ENCODE measurements at regions not wholly inside any gene's neighbourhood (a gene's known extent, or its start where the extent isn't known, plus 50 kb on each side); places are given as distances from the start of the nearest gene placed in this dataset.

- H3K4me3 ChIP-seq (ENCODE audit: insufficient read depth, low read depth, low read length, poor library complexity, severe bottlenecking) = no peak overlapping the region
- DNase-seq = no peak
- no peaks in the 10 kb centered on the region for H3K4me1 ChIP-seq (ENCODE audit: control insufficient read depth, insufficient read depth, low read length, poor library complexity, severe bottlenecking)
- H3K36me3 ChIP-seq (ENCODE audit: control insufficient read depth, insufficient read depth, low read length) = no peaks in the 10 kb centered on the region
- no peak overlapping the region for H3K27ac ChIP-seq (ENCODE audit: insufficient read depth, low read length, poor library complexity, severe bottlenecking)
- H3K9me3 ChIP-seq (ENCODE audit: control insufficient read depth, low read length) = no peaks in the 10 kb centered on the region
- H3K27me3 ChIP-seq (replicated peaks; ENCODE audit: control insufficient read depth, insufficient read depth, low read length, poor library complexity, severe bottlenecking) = no peaks in the 10 kb centered on the region
Measured at GRCh38 chr2:33660416-33661123, 61.5 kb upstream of the FAM98A start.

DNA sequence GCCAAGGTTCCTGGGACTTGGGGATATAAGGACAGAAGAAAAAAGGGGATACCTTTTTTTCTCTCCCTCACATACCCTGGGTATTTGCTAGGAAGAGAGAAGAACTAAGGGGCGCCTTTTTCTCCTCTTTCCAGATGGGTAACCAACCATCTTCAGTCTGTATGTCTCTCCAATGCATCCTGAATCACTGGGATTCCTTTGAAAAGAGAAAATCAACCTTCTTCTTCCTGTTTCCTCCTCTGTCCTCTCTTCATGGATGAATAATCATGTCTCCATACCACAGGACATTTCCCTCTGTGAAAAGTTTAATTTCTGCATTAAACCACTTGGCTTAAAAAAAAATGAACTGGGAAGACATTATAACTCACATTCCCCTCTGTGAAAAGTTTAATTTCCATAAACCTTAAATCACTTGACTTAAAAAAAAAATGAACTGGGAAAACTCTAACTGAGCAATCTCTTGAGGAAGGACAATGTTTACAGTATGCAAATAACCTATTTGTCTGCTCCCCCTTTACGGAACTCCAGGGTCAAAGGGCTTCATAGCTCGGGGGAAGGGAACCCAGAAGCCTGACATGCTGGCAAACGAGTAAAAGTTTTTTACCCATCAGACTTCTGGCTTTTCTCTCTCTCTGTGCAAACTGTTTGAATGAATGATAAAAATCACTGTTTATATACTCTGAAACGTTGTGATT, 56.7 kb upstream of the FAM98A start:
- Histone ChIP-seq H3K9me3 (ENCODE audit: control insufficient read depth, low read length) (no peaks in the 10 kb centered on the region), H3K4me1 (ENCODE audit: control insufficient read depth, insufficient read depth, low read length, poor library complexity, severe bottlenecking) (no peaks in the 10 kb centered on the region), H3K4me3 (ENCODE audit: insufficient read depth, low read depth, low read length, poor library complexity, severe bottlenecking) (no peak overlapping the region), H3K36me3 (ENCODE audit: control insufficient read depth, insufficient read depth, low read length) (no peaks in the 10 kb centered on the region), H3K27ac (ENCODE audit: insufficient read depth, low read length, poor library complexity, severe bottlenecking) (no peak overlapping the region), H3K27me3 (replicated peaks; ENCODE audit: control insufficient read depth, insufficient read depth, low read length, poor library complexity, severe bottlenecking) (no peaks in the 10 kb centered on the region)
- no peak for DNase-seq

DNA sequence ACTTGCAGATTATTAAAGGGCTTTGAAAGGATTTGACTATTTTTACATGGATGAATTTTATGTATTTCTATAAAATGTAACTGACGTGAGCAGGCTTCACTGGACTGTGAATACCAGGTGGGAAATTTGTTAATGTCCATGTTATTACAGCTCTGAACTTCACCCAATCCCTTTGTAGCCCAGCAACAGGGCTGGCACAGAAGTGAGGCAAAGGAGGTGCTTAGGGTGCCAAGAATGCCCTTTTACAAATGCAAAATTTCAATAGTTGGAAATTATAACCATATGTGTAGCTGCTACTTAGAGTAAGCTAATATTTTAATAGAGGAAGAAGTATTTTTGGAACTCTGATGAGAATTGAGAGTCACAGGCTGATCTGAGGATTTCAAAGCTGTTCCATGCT, 53.7 kb upstream of the FAM98A start:
- no peaks in the 10 kb centered on the region for H3K9me3 ChIP-seq (ENCODE audit: control insufficient read depth, low read length)
- no peaks in the 10 kb centered on the region for H3K36me3 ChIP-seq (ENCODE audit: control insufficient read depth, insufficient read depth, low read length)
- DNase-seq = no peak
- no peaks in the 10 kb centered on the region for H3K27me3 ChIP-seq (replicated peaks; ENCODE audit: control insufficient read depth, insufficient read depth, low read length, poor library complexity, severe bottlenecking)
- no peaks in the 10 kb centered on the region for H3K4me1 ChIP-seq (ENCODE audit: control insufficient read depth, insufficient read depth, low read length, poor library complexity, severe bottlenecking)
- H3K4me3 ChIP-seq (ENCODE audit: insufficient read depth, low read depth, low read length, poor library complexity, severe bottlenecking) = no peak overlapping the region
- no peak overlapping the region for H3K27ac ChIP-seq (ENCODE audit: insufficient read depth, low read length, poor library complexity, severe bottlenecking)

- Histone ChIP-seq H3K27me3 (replicated peaks; ENCODE audit: control insufficient read depth, insufficient read depth, low read length, poor library complexity, severe bottlenecking) (no peaks in the 10 kb centered on the region), H3K4me3 (ENCODE audit: insufficient read depth, low read depth, low read length, poor library complexity, severe bottlenecking) (no peak overlapping the region), H3K36me3 (ENCODE audit: control insufficient read depth, insufficient read depth, low read length) (no peaks in the 10 kb centered on the region), H3K4me1 (ENCODE audit: control insufficient read depth, insufficient read depth, low read length, poor library complexity, severe bottlenecking) (no peaks in the 10 kb centered on the region), H3K27ac (ENCODE audit: insufficient read depth, low read length, poor library complexity, severe bottlenecking) (no peak overlapping the region), H3K9me3 (ENCODE audit: control insufficient read depth, low read length) (no peaks in the 10 kb centered on the region)
- DNase-seq = no peak
Measured at GRCh38 chr2:33650171-33650570, 51.1 kb upstream of the FAM98A start.
